H9 (cell line): ENCODE measurements at regions not wholly inside any gene's neighbourhood (a gene's known extent, or its start where the extent isn't known, plus 50 kb on each side); places are given as distances from the start of the nearest gene placed in this dataset.

ENCODE experiments used
- DNase-seq: peaks from one replicate; pipeline ENCODE4 v3.0.0-alpha.2; 2017
- H2AFZ ChIP-seq: one replicate; pipeline ENCODE4 v1.6.1; 2013; ENCODE audit warnings: mild to moderate bottlenecking, low read length, control low read depth, moderate library complexity
- H2AK5ac ChIP-seq: 2 replicates; pipeline ENCODE4 v1.6.1; 2013; ENCODE audit warnings: low read length, control low read depth, mixed read lengths; ENCODE audit not compliant: insufficient read length
- H2BK120ac ChIP-seq: one replicate; pipeline ENCODE4 v1.6.1; 2013; ENCODE audit warnings: low read depth, mild to moderate bottlenecking, low read length, control low read depth, inconsistent platforms; ENCODE audit not compliant: poor library complexity, severe bottlenecking
- H2BK12ac ChIP-seq: 2 replicates; pipeline ENCODE4 v1.6.1; 2013; ENCODE audit warnings: low read length, control low read depth, mixed read lengths, low read depth; ENCODE audit not compliant: insufficient read length
- H2BK15ac ChIP-seq: 2 replicates; pipeline ENCODE4 v1.6.1; 2013; ENCODE audit warnings: low read depth, low read length, control low read depth
- H2BK20ac ChIP-seq: one replicate; pipeline ENCODE4 v1.6.1; 2013; ENCODE audit warnings: low read depth, mild to moderate bottlenecking, low read length, control low read depth, inconsistent platforms; ENCODE audit not compliant: poor library complexity, severe bottlenecking
- H2BK5ac ChIP-seq: 2 replicates; pipeline ENCODE4 v1.6.1; 2013; ENCODE audit warnings: low read length, control low read depth, mixed read lengths; ENCODE audit not compliant: insufficient read length
- H3K14ac ChIP-seq: 2 replicates; pipeline ENCODE4 v1.6.1; 2013; ENCODE audit warnings: low read length, control low read depth; ENCODE audit not compliant: insufficient read depth
- H3K18ac ChIP-seq: 2 replicates; pipeline ENCODE4 v1.6.1; 2013; ENCODE audit warnings: low read depth, mild to moderate bottlenecking, mixed read lengths, low read length, control low read depth; ENCODE audit not compliant: insufficient read length
- H3K23ac ChIP-seq: 2 replicates; pipeline ENCODE4 v1.6.1; 2013; ENCODE audit warnings: low read length, control low read depth, mixed read lengths, low read depth; ENCODE audit not compliant: insufficient read length
- H3K23me2 ChIP-seq: 2 replicates; pipeline ENCODE4 v1.6.1; 2013; ENCODE audit warnings: low read depth, mild to moderate bottlenecking, mixed read lengths, low read length, control low read depth; ENCODE audit not compliant: insufficient read length, poor library complexity, severe bottlenecking
- H3K27ac ChIP-seq: 2 replicates; pipeline ENCODE4 v1.5.1; 2013; ENCODE audit warnings: low read length, control low read depth, mixed read lengths, low read depth; ENCODE audit not compliant: insufficient read length
- H3K27me3 ChIP-seq: 2 replicates; pipeline ENCODE4 v1.6.1; 2013; ENCODE audit warnings: low read length, control low read depth, inconsistent platforms; ENCODE audit not compliant: insufficient read depth
- H3K4ac ChIP-seq: 2 replicates; pipeline ENCODE4 v1.6.1; 2013; ENCODE audit warnings: low read depth, mild to moderate bottlenecking, control low read depth, inconsistent platforms, low read length, moderate library complexity
- H3K4me1 ChIP-seq: 2 replicates; pipeline ENCODE4 v1.6.1; 2013; ENCODE audit warnings: low read length, control low read depth, inconsistent platforms; ENCODE audit not compliant: insufficient read depth
- H3K4me2 ChIP-seq: 2 replicates; pipeline ENCODE4 v1.6.1; 2013; ENCODE audit warnings: low read length, control low read depth, mixed read lengths; ENCODE audit not compliant: insufficient read length, insufficient read depth
- H3K56ac ChIP-seq: 2 replicates; pipeline ENCODE4 v1.6.1; 2013; ENCODE audit warnings: low read depth, mild to moderate bottlenecking, mixed read lengths, low read length, control low read depth; ENCODE audit not compliant: insufficient read length
- H3K79me1 ChIP-seq: 2 replicates; pipeline ENCODE4 v1.6.1; 2013; ENCODE audit warnings: low read depth, mild to moderate bottlenecking, moderate library complexity, low read length, control low read depth, inconsistent platforms; ENCODE audit not compliant: insufficient read depth, poor library complexity, severe bottlenecking
- H3K79me2 ChIP-seq: 2 replicates; pipeline ENCODE4 v1.6.1; 2013; ENCODE audit warnings: low read length, control low read depth, inconsistent platforms; ENCODE audit not compliant: insufficient read depth
- H3K9ac ChIP-seq: 2 replicates; pipeline ENCODE4 v1.6.1; 2013; ENCODE audit warnings: low read length, control low read depth, mixed read lengths; ENCODE audit not compliant: insufficient read length; ENCODE audit errors: extremely low read depth
- H3K9me3 ChIP-seq: one replicate; pipeline ENCODE4 v1.6.1; 2013; ENCODE audit warnings: low read depth, low read length, inconsistent platforms; ENCODE audit not compliant: control insufficient read depth
- H3T11ph ChIP-seq: one replicate; pipeline ENCODE4 v1.6.1; 2013; ENCODE audit warnings: mild to moderate bottlenecking, low read length, control low read depth, inconsistent platforms
- H4K20me1 ChIP-seq: one replicate; pipeline ENCODE4 v1.6.1; 2013; ENCODE audit not compliant: control insufficient read depth, insufficient read length, insufficient read depth
- H4K5ac ChIP-seq: 2 replicates; pipeline ENCODE4 v1.6.1; 2013; ENCODE audit warnings: low read depth, mild to moderate bottlenecking, mixed read lengths, low read length, control low read depth; ENCODE audit not compliant: insufficient read length
- H4K8ac ChIP-seq: replicated peaks from 2 replicates; pipeline ENCODE4 v1.6.1; 2013; ENCODE audit warnings: low read length, control low read depth, mixed read lengths, low read depth; ENCODE audit not compliant: insufficient read length
- H4K91ac ChIP-seq: 2 replicates; pipeline ENCODE4 v1.6.1; 2013; ENCODE audit warnings: low read depth, mild to moderate bottlenecking, moderate library complexity, mixed read lengths, low read length, control low read depth; ENCODE audit not compliant: insufficient read length
- H3K27ac Mint-ChIP-seq, 3 experiments: 2 replicates in 2 of 3; 3 replicates in 1 of 3; pipeline ENCODE4 v1.8.0; 2020 to 2021; ENCODE audit warnings: mixed read lengths in 3 of 3, mild to moderate bottlenecking in 1 of 3, moderate library complexity in 1 of 3
- H3K27me3 Mint-ChIP-seq: 2 replicates; pipeline ENCODE4 v1.8.0; 2021; ENCODE audit warnings: low read depth, mild to moderate bottlenecking, moderate library complexity, mixed read lengths
- H3K36me3 Mint-ChIP-seq, 3 experiments: 2 replicates in 2 of 3; 3 replicates in 1 of 3; pipeline ENCODE4 v1.8.0; 2020 to 2021; ENCODE audit warnings: low read depth in 3 of 3, mixed read lengths in 3 of 3; ENCODE audit not compliant: insufficient read depth in 1 of 3
- H3K4me1 Mint-ChIP-seq, 2 experiments: 2 replicates each; pipeline ENCODE4 v1.8.0; 2020; ENCODE audit warnings: mixed read lengths in 2 of 2
- H3K4me3 Mint-ChIP-seq, 2 experiments: 2 replicates in 1 of 2; 3 replicates in 1 of 2; pipeline ENCODE4 v1.8.0; 2020 to 2021; ENCODE audit warnings: mild to moderate bottlenecking in 2 of 2, mixed read lengths in 2 of 2, moderate library complexity in 1 of 2
- H3K9me3 Mint-ChIP-seq, 2 experiments: 2 replicates in 1 of 2; 3 replicates in 1 of 2; pipeline ENCODE4 v1.8.0; 2020; ENCODE audit warnings: mild to moderate bottlenecking in 2 of 2, mixed read lengths in 2 of 2, moderate library complexity in 1 of 2
- WGBS: extraction: QIAGEN DNeasy Blood & Tissue Kit; methylation state at CpG from one replicate; pipeline ENCODE4 v1.1.7; 2013; ENCODE audit warnings: missing lambda C conversion rate, low lambda C conversion rate, mixed read lengths; ENCODE audit not compliant: insufficient read length; ENCODE audit errors: extremely low coverage; 5-methylcytosine and 5-hydroxymethylcytosine counted together
- TF ChIP-seq, protein P1 (sequence below): fragments of 200-600 bp; sonication (generic); conservative IDR thresholded peaks from 3 replicates; pipeline ENCODE4 v1.8.0; 2021; ENCODE audit warnings: antibody characterized with exemption, mild to moderate bottlenecking

- Mint-ChIP-seq H3K4me1 (peaks cover 2 to 3% of the 10 kb centered on the region in 2 experiments; a peak in 1 of 4 replicates), H3K36me3 (no peaks in the 10 kb centered on the region), H3K4me3 (no peak overlapping the region), H3K9me3 (no peaks in the 10 kb centered on the region), H3K27me3 (no peaks in the 10 kb centered on the region), H3K27ac (no peak overlapping the region)
- Histone ChIP-seq H3K79me1 (no peaks in the 10 kb centered on the region), H3K4me2 (no peak overlapping the region), H4K91ac (no peak overlapping the region), H3K4me1 (no peaks in the 10 kb centered on the region; the same call in 1 of the 2 replicates), H4K5ac (no peak overlapping the region), H3K23ac (no peak overlapping the region), H2AFZ (no peak overlapping the region), H3K27ac (no peak overlapping the region), H4K20me1 (no peaks in the 10 kb centered on the region), H3T11ph (no peak overlapping the region), H3K27me3 (no peaks in the 10 kb centered on the region), H2BK12ac (no peak overlapping the region), H2BK15ac (no peak overlapping the region), H3K79me2 (no peaks in the 10 kb centered on the region), H2BK120ac (no peak overlapping the region), H3K56ac (no peak overlapping the region), H2BK20ac (no peak overlapping the region), H3K18ac (no peak overlapping the region), H4K8ac (no peak overlapping the region), H2BK5ac (no peak overlapping the region), H3K9me3 (no peaks in the 10 kb centered on the region), H3K23me2 (no peaks in the 10 kb centered on the region), H2AK5ac (no peak overlapping the region), H3K9ac (no peak overlapping the region), H3K14ac (no peak overlapping the region), H3K4ac (no peak overlapping the region)
- TF ChIP-seq, protein P1, sequence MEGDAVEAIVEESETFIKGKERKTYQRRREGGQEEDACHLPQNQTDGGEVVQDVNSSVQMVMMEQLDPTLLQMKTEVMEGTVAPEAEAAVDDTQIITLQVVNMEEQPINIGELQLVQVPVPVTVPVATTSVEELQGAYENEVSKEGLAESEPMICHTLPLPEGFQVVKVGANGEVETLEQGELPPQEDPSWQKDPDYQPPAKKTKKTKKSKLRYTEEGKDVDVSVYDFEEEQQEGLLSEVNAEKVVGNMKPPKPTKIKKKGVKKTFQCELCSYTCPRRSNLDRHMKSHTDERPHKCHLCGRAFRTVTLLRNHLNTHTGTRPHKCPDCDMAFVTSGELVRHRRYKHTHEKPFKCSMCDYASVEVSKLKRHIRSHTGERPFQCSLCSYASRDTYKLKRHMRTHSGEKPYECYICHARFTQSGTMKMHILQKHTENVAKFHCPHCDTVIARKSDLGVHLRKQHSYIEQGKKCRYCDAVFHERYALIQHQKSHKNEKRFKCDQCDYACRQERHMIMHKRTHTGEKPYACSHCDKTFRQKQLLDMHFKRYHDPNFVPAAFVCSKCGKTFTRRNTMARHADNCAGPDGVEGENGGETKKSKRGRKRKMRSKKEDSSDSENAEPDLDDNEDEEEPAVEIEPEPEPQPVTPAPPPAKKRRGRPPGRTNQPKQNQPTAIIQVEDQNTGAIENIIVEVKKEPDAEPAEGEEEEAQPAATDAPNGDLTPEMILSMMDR = no peak
- no peak for DNase-seq
- no CpG with 5 or more reads among the region's 3 CpGs for WGBS
Measured at GRCh38 chr11:91641153-91641552, 583.5 kb upstream of the FAT3 start.
